GM21515 (cell line): ENCODE measurements at regions not wholly inside any gene's neighbourhood (a gene's known extent, or its start where the extent isn't known, plus 50 kb on each side); places are given as distances from the start of the nearest gene placed in this dataset.

Experiments
- ATAC-seq: cut with Tn5 transposase; IDR thresholded peaks from one replicate; pipeline ENCODE4 v1.9.1; 2021; ENCODE audit not compliant: unreplicated experiment

GRCh38 chr12:114767906-114768722, 84.1 kb upstream of the TBX3 start:
- ATAC-seq, result no peak

- ATAC-seq, result no peak
These were observed 83.2 kb upstream of the TBX3 start for GRCh38 chr12:114767084-114767760.

GRCh38 chr12:114765960-114766691, 82.2 kb upstream of the TBX3 start:
- no peak for ATAC-seq

- no peak for ATAC-seq
These were observed 80.5 kb upstream of the TBX3 start for GRCh38 chr12:114764510-114764909.

GRCh38 chr12:114762490-114763110, 78.6 kb upstream of the TBX3 start:
- no peak for ATAC-seq

GRCh38 chr12:114760151-114760877, 76.3 kb upstream of the TBX3 start:
- no peak for ATAC-seq

GRCh38 chr12:114759635-114760034, 75.7 kb upstream of the TBX3 start:
- no peak for ATAC-seq

GRCh38 chr12:114757684-114758325, 73.8 kb upstream of the TBX3 start:
- no peak for ATAC-seq

GRCh38 chr12:114752217-114752616, 68.2 kb upstream of the TBX3 start:
- ATAC-seq, result no peak

- no peak for ATAC-seq
These were observed 67.7 kb upstream of the TBX3 start for GRCh38 chr12:114751712-114752111.

GRCh38 chr12:114750917-114751316, 66.9 kb upstream of the TBX3 start:
- no peak for ATAC-seq

- no peak for ATAC-seq
These were observed 65.1 kb upstream of the TBX3 start for GRCh38 chr12:114749065-114749464.

GRCh38 chr12:114747012-114747858, 63.3 kb upstream of the TBX3 start:
- no peak for ATAC-seq

GRCh38 chr12:114746297-114747011, 62.5 kb upstream of the TBX3 start:
- ATAC-seq, result no peak

GRCh38 chr12:114744691-114745090, 60.7 kb upstream of the TBX3 start:
- ATAC-seq, result no peak

- no peak for ATAC-seq
These were observed 60.3 kb upstream of the TBX3 start for GRCh38 chr12:114744285-114744684.

GRCh38 chr12:114743799-114744198, 59.8 kb upstream of the TBX3 start:
- no peak for ATAC-seq

- no peak for ATAC-seq
These were observed 59.3 kb upstream of the TBX3 start for GRCh38 chr12:114743289-114743688.

GRCh38 chr12:114742363-114742762, 58.4 kb upstream of the TBX3 start:
- no peak for ATAC-seq
